ENCODE measurements at regions not wholly inside any gene's neighbourhood (a gene's known extent, or its start where the extent isn't known, plus 50 kb on each side); places are given as distances from the start of the nearest gene placed in this dataset.

DNA sequence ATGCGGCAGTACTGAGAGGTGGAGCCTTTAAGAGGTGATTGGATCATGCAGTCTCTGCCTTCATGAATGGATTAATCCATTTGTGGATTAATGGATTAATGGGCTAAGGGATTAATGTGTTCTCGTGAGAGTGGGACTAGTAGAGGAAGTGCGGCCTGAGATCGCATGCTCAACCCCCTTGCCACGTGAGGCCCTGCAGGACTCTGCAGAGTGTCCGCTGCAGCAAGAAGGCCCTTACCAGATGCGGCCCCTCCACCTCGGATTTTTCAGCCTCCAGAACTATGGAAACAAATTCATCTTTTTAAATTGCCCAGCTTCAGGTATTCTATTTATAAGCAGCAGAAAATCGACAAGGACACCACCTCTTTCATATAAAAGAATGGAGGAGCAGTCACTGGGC lies 148.8 kb downstream of the TPRA1 start:
- Histone ChIP-seq H3K27ac (no peak overlapping the region), H3K4me3 (no peak overlapping the region), H3K27me3 (replicated peaks in 1 of 7) (peaks cover 0 to 18% (median 0%) of the 10 kb centered on the region in 7 donors), H3K9me3 (no peaks in the 10 kb centered on the region), H3K4me1 (no peaks in the 10 kb centered on the region), H3K36me3 (no peaks in the 10 kb centered on the region)
- DNase-seq = peak; percentile 43
- TF ChIP-seq POLR2AphosphoS5 (IDR thresholded peaks at IDR 0.05) = no peak
- no peak for TF ChIP-seq POLR2A (IDR thresholded peaks at IDR 0.05)
- TF ChIP-seq, protein P1, sequence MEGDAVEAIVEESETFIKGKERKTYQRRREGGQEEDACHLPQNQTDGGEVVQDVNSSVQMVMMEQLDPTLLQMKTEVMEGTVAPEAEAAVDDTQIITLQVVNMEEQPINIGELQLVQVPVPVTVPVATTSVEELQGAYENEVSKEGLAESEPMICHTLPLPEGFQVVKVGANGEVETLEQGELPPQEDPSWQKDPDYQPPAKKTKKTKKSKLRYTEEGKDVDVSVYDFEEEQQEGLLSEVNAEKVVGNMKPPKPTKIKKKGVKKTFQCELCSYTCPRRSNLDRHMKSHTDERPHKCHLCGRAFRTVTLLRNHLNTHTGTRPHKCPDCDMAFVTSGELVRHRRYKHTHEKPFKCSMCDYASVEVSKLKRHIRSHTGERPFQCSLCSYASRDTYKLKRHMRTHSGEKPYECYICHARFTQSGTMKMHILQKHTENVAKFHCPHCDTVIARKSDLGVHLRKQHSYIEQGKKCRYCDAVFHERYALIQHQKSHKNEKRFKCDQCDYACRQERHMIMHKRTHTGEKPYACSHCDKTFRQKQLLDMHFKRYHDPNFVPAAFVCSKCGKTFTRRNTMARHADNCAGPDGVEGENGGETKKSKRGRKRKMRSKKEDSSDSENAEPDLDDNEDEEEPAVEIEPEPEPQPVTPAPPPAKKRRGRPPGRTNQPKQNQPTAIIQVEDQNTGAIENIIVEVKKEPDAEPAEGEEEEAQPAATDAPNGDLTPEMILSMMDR (IDR thresholded peaks at IDR 0.05 in 8 of 11, conservative IDR thresholded peaks at IDR 0.05 in 3 of 11) = no peak
- intact Hi-C loops (cut with DNase I; ENCODE audit: low total_unique reads) = no loop called here
- 73 to 81% (median 80%) methylated on average over 9 of the region's 9 CpGs for WGBS, 5 donors

DNA sequence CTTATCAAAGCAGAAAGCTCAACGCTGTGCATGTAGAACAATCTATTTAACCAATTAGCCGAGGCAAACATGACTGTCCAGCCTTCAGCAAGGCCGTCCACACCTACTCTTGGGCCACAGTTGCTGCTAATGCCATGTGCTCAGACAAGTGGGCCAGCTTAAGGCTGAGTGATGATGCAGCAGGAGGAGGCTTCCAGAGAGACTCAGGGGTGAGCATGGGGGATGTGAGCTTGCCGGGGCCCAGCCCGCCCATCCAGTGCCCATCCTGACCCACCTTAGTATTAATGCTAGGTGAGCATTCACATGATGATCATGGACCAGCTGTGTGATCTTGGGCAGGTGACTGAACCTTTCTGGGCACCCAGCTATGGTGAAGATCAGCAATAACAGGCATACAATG lies 150.1 kb downstream of the TPRA1 start:
- intact Hi-C loops (cut with DNase I; ENCODE audit: low total_unique reads) = no loop called here
- Histone ChIP-seq H3K9me3 (no peaks in the 10 kb centered on the region), H3K27ac (no peak overlapping the region), H3K4me1 (no peaks in the 10 kb centered on the region), H3K4me3 (no peak overlapping the region), H3K27me3 (replicated peaks in 1 of 7) (peaks cover 0 to 10% (median 0%) of the 10 kb centered on the region in 7 donors), H3K36me3 (no peaks in the 10 kb centered on the region)
- TF ChIP-seq, protein P1 (IDR thresholded peaks at IDR 0.05 in 8 of 11, conservative IDR thresholded peaks at IDR 0.05 in 3 of 11) = no peak
- no peak for TF ChIP-seq POLR2A (IDR thresholded peaks at IDR 0.05)
- TF ChIP-seq POLR2AphosphoS5 (IDR thresholded peaks at IDR 0.05) = no peak
- peak; percentile 35 for DNase-seq
- WGBS, 5 donors = 78 to 93% (median 88%) methylated on average over 4 to 5 of the region's 5 CpGs

DNA sequence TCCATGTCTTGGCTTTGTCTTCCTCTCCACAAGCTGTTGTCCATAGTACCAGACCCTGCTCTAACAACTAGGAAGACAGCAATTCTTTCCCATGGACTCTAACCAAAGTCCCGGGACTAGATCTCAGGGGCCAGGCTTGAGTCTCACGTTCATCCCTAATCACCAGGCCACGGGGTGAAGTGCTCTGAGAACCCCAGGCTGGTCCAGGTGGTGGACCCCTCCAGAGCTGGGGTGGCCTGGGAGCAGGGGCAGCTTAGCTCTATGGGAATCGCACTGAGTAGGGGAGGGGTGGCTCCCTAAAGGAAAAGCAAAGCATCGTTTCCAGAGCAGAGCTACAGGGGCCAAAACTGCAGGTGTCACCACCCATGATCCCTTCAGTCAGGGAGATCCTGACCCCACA lies 150.9 kb downstream of the TPRA1 start:
- H3K36me3 ChIP-seq = no peaks in the 10 kb centered on the region
- H3K27ac ChIP-seq = no peak overlapping the region
- H3K4me1 ChIP-seq = no peaks in the 10 kb centered on the region
- TF ChIP-seq, protein P1 (IDR thresholded peaks at IDR 0.05 in 8 of 11, conservative IDR thresholded peaks at IDR 0.05 in 3 of 11) = no peak
- TF ChIP-seq POLR2AphosphoS5 (IDR thresholded peaks at IDR 0.05) (no peak), POLR2A (IDR thresholded peaks at IDR 0.05) (no peak)
- DNase-seq = peak; percentile 35
- no peaks in the 10 kb centered on the region for H3K9me3 ChIP-seq
- H3K27me3 ChIP-seq (replicated peaks in 1 of 7) = peaks cover 0 to 6% (median 0%) of the 10 kb centered on the region in 7 donors
- H3K4me3 ChIP-seq = no peak overlapping the region
- WGBS, 5 donors = 75 to 84% (median 82%) methylated on average over 5 of the region's 5 CpGs
- intact Hi-C loops (cut with DNase I; ENCODE audit: low total_unique reads) = no loop called here

DNA sequence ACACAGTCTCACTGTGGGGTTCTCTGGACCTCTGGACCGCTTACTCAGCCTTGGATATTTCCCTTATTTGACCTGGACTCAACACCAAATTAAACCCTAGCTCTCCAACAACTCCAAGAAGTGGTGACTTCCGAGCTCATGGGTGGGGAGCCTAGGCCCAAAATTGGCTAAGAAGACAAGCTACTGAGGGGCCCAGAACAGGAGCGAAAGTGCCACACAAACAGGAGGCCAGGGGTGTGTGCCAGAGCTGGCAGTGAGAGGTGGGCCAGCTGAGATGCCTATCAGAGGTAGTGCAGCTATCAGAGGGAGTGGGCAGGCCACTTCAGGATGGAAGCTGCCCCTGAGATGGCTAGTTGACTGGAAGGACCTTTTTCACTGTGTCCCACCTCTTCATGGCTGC lies 151.1 kb upstream of the PRR20G start:
- Histone ChIP-seq H3K4me3 (no peak overlapping the region), H3K36me3 (no peaks in the 10 kb centered on the region), H3K27me3 (replicated peaks in 1 of 7) (peaks cover 0 to 5% (median 0%) of the 10 kb centered on the region in 7 donors), H3K27ac (no peak overlapping the region), H3K4me1 (no peaks in the 10 kb centered on the region), H3K9me3 (no peaks in the 10 kb centered on the region)
- TF ChIP-seq POLR2A (IDR thresholded peaks at IDR 0.05) (no peak), POLR2AphosphoS5 (IDR thresholded peaks at IDR 0.05) (no peak)
- TF ChIP-seq, protein P1 (IDR thresholded peaks at IDR 0.05 in 8 of 11, conservative IDR thresholded peaks at IDR 0.05 in 3 of 11) = no peak
- peak; percentile 37 for DNase-seq
- WGBS, 5 donors = 79 to 97% (median 90%) methylated on average over 3 of the region's 3 CpGs
- intact Hi-C loops (cut with DNase I; ENCODE audit: low total_unique reads) = no loop called here
